ENCODE measurements at regions not wholly inside any gene's neighbourhood (a gene's known extent, or its start where the extent isn't known, plus 50 kb on each side); places are given as distances from the start of the nearest gene placed in this dataset.
"Not testable (repeated sequence)": the region's sequence is repeated elsewhere in the genome, so short reads cannot be mapped to it uniquely, and the experiment has no call there.

- in situ Hi-C loops (cut with MboI; ENCODE audit: low pct_unique_long_range_greater_than_20kb in 2 of 9, low sequenced_read_pairs in 9 of 9, unreplicated experiment in 9 of 9) = no loop called here
- H3K4me3 ChIP-seq = no peak overlapping the region
- H3K27ac ChIP-seq = no peak overlapping the region
- no peaks in the 10 kb centered on the region for H3K4me1 ChIP-seq (replicated peaks in 1 of 2)
- no peak for ATAC-seq (replicated peaks in 6 of 8)
- WGBS, 10 experiments = 0 to 83% (median 52%) methylated on average over 1 to 6 of the region's 11 CpGs; no CpG with 5 or more reads in 2 of the 10 experiments
These were observed 101.7 kb downstream of the BMS1 start for GRCh38 chr10:42883993-42884983.

- H3K4me1 ChIP-seq (replicated peaks in 1 of 2) = no peaks in the 10 kb centered on the region
- no peak overlapping the region for H3K27ac ChIP-seq
- no peak overlapping the region for H3K4me3 ChIP-seq
- WGBS, 10 experiments = 0 to 89% (median 34%) methylated on average over 1 to 4 of the region's 8 CpGs; no CpG with 5 or more reads in 1 of the 10 experiments
- ATAC-seq (replicated peaks in 6 of 8) = no peak
- in situ Hi-C loops (cut with MboI; ENCODE audit: low pct_unique_long_range_greater_than_20kb in 2 of 9, low sequenced_read_pairs in 9 of 9, unreplicated experiment in 9 of 9) = no loop called here
These were observed 103.1 kb downstream of the BMS1 start for GRCh38 chr10:42885491-42886270.

- in situ Hi-C loops (cut with MboI; ENCODE audit: low pct_unique_long_range_greater_than_20kb in 2 of 9, low sequenced_read_pairs in 9 of 9, unreplicated experiment in 9 of 9) = no loop called here
- no peak for ATAC-seq (replicated peaks in 6 of 8)
- H3K4me1 ChIP-seq (replicated peaks in 1 of 2) = no peaks in the 10 kb centered on the region
- no peak overlapping the region for H3K27ac ChIP-seq
- no peak overlapping the region for H3K4me3 ChIP-seq
- 0 to 57% (median 35%) methylated on average over 1 of the region's 1 CpG; no CpG with 5 or more reads in 6 of the 10 experiments for WGBS, 10 experiments
These were observed 105.3 kb downstream of the BMS1 start for GRCh38 chr10:42887734-42888503.

- ATAC-seq (replicated peaks in 6 of 8) = peak in 4 of 8 experiments; percentile 38 to 92 (median 74)
- in situ Hi-C loops (cut with MboI; ENCODE audit: low pct_unique_long_range_greater_than_20kb in 2 of 9, low sequenced_read_pairs in 9 of 9, unreplicated experiment in 9 of 9) = no loop called here
- Histone ChIP-seq H3K4me3 (no peak overlapping the region), H3K27ac (no peak overlapping the region), H3K4me1 (replicated peaks in 1 of 2) (no peaks in the 10 kb centered on the region)
- WGBS, 10 experiments = 29 to 65% (median 55%) methylated on average over 1 to 3 of the region's 4 CpGs; no CpG with 5 or more reads in 6 of the 10 experiments
These were observed 106.0 kb downstream of the BMS1 start for GRCh38 chr10:42888504-42889095.

GRCh38 chr10:42896735-42897134, 114.1 kb downstream of the BMS1 start:
- no peak overlapping the region for H3K27ac ChIP-seq
- H3K4me1 ChIP-seq (replicated peaks in 1 of 2) = no peaks in the 10 kb centered on the region
- in situ Hi-C loops (cut with MboI; ENCODE audit: low pct_unique_long_range_greater_than_20kb in 2 of 9, low sequenced_read_pairs in 9 of 9, unreplicated experiment in 9 of 9) = no loop called here
- WGBS, 10 experiments = 47 to 100% (median 56%) methylated on average over 1 to 7 of the region's 7 CpGs; no CpG with 5 or more reads in 1 of the 10 experiments
- H3K4me3 ChIP-seq = no peak overlapping the region
- no peak for ATAC-seq (replicated peaks in 6 of 8)

- ATAC-seq (replicated peaks in 6 of 8) = no peak
- WGBS, 10 experiments = 0 to 68% (median 28%) methylated on average over 3 to 28 of the region's 83 CpGs
- Histone ChIP-seq H3K27ac (no peak overlapping the region), H3K4me1 (replicated peaks in 1 of 2) (no peaks in the 10 kb centered on the region), H3K4me3 (no peak overlapping the region)
- in situ Hi-C loops (cut with MboI; ENCODE audit: low pct_unique_long_range_greater_than_20kb in 2 of 9, low sequenced_read_pairs in 9 of 9, unreplicated experiment in 9 of 9) = no loop called here
These were observed 115.7 kb downstream of the BMS1 start for GRCh38 chr10:42898037-42898960.

- Histone ChIP-seq H3K4me1 (replicated peaks in 1 of 2) (no peaks in the 10 kb centered on the region), H3K27ac (no peak overlapping the region), H3K4me3 (no peak overlapping the region)
- in situ Hi-C loops (cut with MboI; ENCODE audit: low pct_unique_long_range_greater_than_20kb in 2 of 9, low sequenced_read_pairs in 9 of 9, unreplicated experiment in 9 of 9) = no loop called here
- ATAC-seq (replicated peaks in 6 of 8) = no peak
- 0 to 100% (median 86%) methylated on average over 1 to 14 of the region's 17 CpGs; no CpG with 5 or more reads in 3 of the 10 experiments for WGBS, 10 experiments
These were observed 116.4 kb downstream of the BMS1 start for GRCh38 chr10:42899036-42899435.

GRCh38 chr10:42900346-42900745, 117.8 kb downstream of the BMS1 start:
- WGBS, 10 experiments = no CpG with 5 or more reads among the region's 24 CpGs
- in situ Hi-C loops (cut with MboI; ENCODE audit: low pct_unique_long_range_greater_than_20kb in 2 of 9, low sequenced_read_pairs in 9 of 9, unreplicated experiment in 9 of 9); H3K4me1 ChIP-seq (replicated peaks in 1 of 2); ATAC-seq (replicated peaks in 6 of 8); H3K27ac ChIP-seq; H3K4me3 ChIP-seq: not testable (repeated sequence)

- Histone ChIP-seq H3K4me3 (no peak overlapping the region), H3K4me1 (replicated peaks in 1 of 2) (no peaks in the 10 kb centered on the region), H3K27ac (no peak overlapping the region)
- 0 to 86% (median 67%) methylated on average over 1 of the region's 2 CpGs; no CpG with 5 or more reads in 3 of the 10 experiments for WGBS, 10 experiments
- ATAC-seq (replicated peaks in 6 of 8) = no peak
- in situ Hi-C loops (cut with MboI; ENCODE audit: low pct_unique_long_range_greater_than_20kb in 2 of 9, low sequenced_read_pairs in 9 of 9, unreplicated experiment in 9 of 9) = no loop called here
These were observed 128.8 kb downstream of the BMS1 start for GRCh38 chr10:42911359-42911758.

- Histone ChIP-seq H3K4me3 (no peak overlapping the region), H3K27ac (no peak overlapping the region), H3K4me1 (replicated peaks in 1 of 2) (no peaks in the 10 kb centered on the region)
- in situ Hi-C loops (cut with MboI; ENCODE audit: low pct_unique_long_range_greater_than_20kb in 2 of 9, low sequenced_read_pairs in 9 of 9, unreplicated experiment in 9 of 9) = no loop called here
- ATAC-seq (replicated peaks in 6 of 8) = no peak
These were observed 134.4 kb downstream of the BMS1 start for GRCh38 chr10:42916974-42917373.

- H3K4me3 ChIP-seq = no peak overlapping the region
- no peaks in the 10 kb centered on the region for H3K4me1 ChIP-seq (replicated peaks in 1 of 2)
- no peak for ATAC-seq (replicated peaks in 6 of 8)
- WGBS, 10 experiments = 0 to 75% (median 37%) methylated on average over 1 to 2 of the region's 2 CpGs
- no peak overlapping the region for H3K27ac ChIP-seq
- in situ Hi-C loops (cut with MboI; ENCODE audit: low pct_unique_long_range_greater_than_20kb in 2 of 9, low sequenced_read_pairs in 9 of 9, unreplicated experiment in 9 of 9) = no loop called here
These were observed 135.2 kb downstream of the BMS1 start for GRCh38 chr10:42917821-42918220.

- WGBS, 10 experiments = 0 to 85% (median 63%) methylated on average over 1 to 2 of the region's 2 CpGs; no CpG with 5 or more reads in 1 of the 10 experiments
- H3K4me1 ChIP-seq (replicated peaks in 1 of 2) = peaks cover 0 to 6% of the 10 kb centered on the region in 2 donors
- no peak overlapping the region for H3K4me3 ChIP-seq
- H3K27ac ChIP-seq = no peak overlapping the region
- in situ Hi-C loops (cut with MboI; ENCODE audit: low pct_unique_long_range_greater_than_20kb in 2 of 9, low sequenced_read_pairs in 9 of 9, unreplicated experiment in 9 of 9) = no loop called here
- ATAC-seq (replicated peaks in 6 of 8) = no peak
These were observed 139.4 kb downstream of the BMS1 start for GRCh38 chr10:42921951-42922350.
